Hematopoietic multipotent progenitor cell (in vitro differentiated cells): ENCODE measurements at regions not wholly inside any gene's neighbourhood (a gene's known extent, or its start where the extent isn't known, plus 50 kb on each side); places are given as distances from the start of the nearest gene placed in this dataset.
A peak's percentile ranks its signal among the peaks of the same experiment; 100 is the strongest.

Source experiments
- DNase-seq, 3 donors: peaks; one replicate each; pipeline ENCODE4 v3.0.0-alpha.2; 2011 to 2015; ENCODE audit warnings: low read depth in 2 of 3, low spot score in 2 of 3

GRCh38 chr6:10465629-10466499, 51.0 kb upstream of the TFAP2A start:
- DNase-seq, result peak in 2 of 3 donors; percentile 59 to 64
